ENCODE measurements at regions not wholly inside any gene's neighbourhood (a gene's known extent, or its start where the extent isn't known, plus 50 kb on each side); places are given as distances from the start of the nearest gene placed in this dataset.

GRCh38 chr12:107552263-107552662 lies 133.3 kb upstream of the PWP1 start:
- WGBS (ENCODE audit: low lambda C conversion rate) = 77% methylated on average over 4 of the region's 4 CpGs
- Histone ChIP-seq H3K4me1 (ENCODE audit: insufficient read depth, low read length) (peaks cover 8% of the 10 kb centered on the region; the same call in 1 of the 2 replicates), H3K27ac (ENCODE audit: extremely low read length, insufficient read depth, low read length) (no peak overlapping the region), H3K4me2 (ENCODE audit: low read depth, low read length) (no peak overlapping the region), H3K9ac (ENCODE audit: insufficient read depth, low read depth, low read length) (no peak overlapping the region), H3K79me2 (ENCODE audit: insufficient read depth, low read length) (no peaks in the 10 kb centered on the region), H3K27me3 (ENCODE audit: control insufficient read depth in 1 of 2, insufficient read depth in 2 of 2, low read length in 2 of 2) (no peaks in the 10 kb centered on the region; a peak in 1 of 5 replicates), H4K20me1 (ENCODE audit: insufficient read depth, low read length) (no peaks in the 10 kb centered on the region), H3K36me3 (replicated peaks in 1 of 2; ENCODE audit: control insufficient read depth in 1 of 2, insufficient read depth in 2 of 2, low read length in 2 of 2) (no peaks in the 10 kb centered on the region; a peak in 1 of 5 replicates), H3K9me3 (ENCODE audit: low read length) (no peaks in the 10 kb centered on the region), H2AFZ (ENCODE audit: low read length) (no peak overlapping the region), H3K4me3 (replicated peaks in 1 of 3; ENCODE audit: insufficient read depth in 1 of 3, low read depth in 2 of 3, low read length in 3 of 3) (no peak overlapping the region)
- DNase-seq (ENCODE audit: low spot score) = no peak
- TF ChIP-seq, protein P1, sequence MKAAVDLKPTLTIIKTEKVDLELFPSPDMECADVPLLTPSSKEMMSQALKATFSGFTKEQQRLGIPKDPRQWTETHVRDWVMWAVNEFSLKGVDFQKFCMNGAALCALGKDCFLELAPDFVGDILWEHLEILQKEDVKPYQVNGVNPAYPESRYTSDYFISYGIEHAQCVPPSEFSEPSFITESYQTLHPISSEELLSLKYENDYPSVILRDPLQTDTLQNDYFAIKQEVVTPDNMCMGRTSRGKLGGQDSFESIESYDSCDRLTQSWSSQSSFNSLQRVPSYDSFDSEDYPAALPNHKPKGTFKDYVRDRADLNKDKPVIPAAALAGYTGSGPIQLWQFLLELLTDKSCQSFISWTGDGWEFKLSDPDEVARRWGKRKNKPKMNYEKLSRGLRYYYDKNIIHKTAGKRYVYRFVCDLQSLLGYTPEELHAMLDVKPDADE (CRISPR knock-in tag; IDR thresholded peaks at IDR 0.05) = no peak
- peak; percentile 62; the same call in 1 of the 2 replicates for TF ChIP-seq SRF (IDR thresholded peaks at IDR 0.05; ENCODE audit: low read depth, low read length)
- in situ Hi-C loops (cut with HindIII; ENCODE audit: extremely low pct_ligation_motif_present, low pct_unique_long_range_greater_than_20kb) = no loop called here
- no peak for FAIRE-seq
- no peak for ATAC-seq
- CTCF ChIA-PET (ENCODE audit: low intra/inter-chr PET ratio, low total read pairs) = no interaction called here
- no TSS peak for BruUV-seq (replicated peaks)
- intact Hi-C loops (cut with micrococcal nuclease; ENCODE audit: unreplicated experiment) = no loop called here
- POLR2A ChIA-PET = no interaction called here

DNA sequence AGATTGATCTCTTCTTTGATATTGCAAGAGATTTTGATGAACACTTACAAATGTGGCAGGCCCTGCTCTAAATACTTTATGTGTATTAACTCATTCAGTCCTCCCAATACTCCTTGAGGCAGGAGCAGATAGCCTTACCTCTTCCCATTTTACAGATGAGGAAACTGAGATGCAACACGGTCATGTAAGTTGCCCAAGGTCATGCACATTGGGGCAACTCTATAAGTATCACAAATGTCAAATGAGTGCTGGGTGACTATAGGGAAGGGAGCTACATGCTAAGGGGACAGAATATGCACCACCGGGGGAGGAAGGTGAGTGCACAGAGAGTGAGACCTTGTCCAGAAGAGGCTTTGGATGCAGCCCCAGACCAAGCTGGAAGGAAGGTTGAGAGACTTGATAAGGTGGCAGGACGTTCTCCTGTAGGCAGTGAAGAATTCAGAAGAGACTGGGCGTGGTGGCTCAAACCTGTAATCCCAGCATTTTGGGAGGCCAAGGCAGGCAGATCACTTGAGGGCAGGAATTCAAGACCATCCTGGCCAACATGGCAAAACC lies 132.3 kb upstream of the PWP1 start:
- BruUV-seq (replicated peaks) = no TSS peak
- TF ChIP-seq, protein P2, sequence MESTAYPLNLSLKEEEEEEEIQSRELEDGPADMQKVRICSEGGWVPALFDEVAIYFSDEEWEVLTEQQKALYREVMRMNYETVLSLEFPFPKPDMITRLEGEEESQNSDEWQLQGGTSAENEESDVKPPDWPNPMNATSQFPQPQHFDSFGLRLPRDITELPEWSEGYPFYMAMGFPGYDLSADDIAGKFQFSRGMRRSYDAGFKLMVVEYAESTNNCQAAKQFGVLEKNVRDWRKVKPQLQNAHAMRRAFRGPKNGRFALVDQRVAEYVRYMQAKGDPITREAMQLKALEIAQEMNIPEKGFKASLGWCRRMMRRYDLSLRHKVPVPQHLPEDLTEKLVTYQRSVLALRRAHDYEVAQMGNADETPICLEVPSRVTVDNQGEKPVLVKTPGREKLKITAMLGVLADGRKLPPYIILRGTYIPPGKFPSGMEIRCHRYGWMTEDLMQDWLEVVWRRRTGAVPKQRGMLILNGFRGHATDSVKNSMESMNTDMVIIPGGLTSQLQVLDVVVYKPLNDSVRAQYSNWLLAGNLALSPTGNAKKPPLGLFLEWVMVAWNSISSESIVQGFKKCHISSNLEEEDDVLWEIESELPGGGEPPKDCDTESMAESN (CRISPR knock-in tag; conservative IDR thresholded peaks at IDR 0.05) = no peak
- peak; percentile 63 for TF ChIP-seq ZNF629 (CRISPR knock-in tag; conservative IDR thresholded peaks at IDR 0.05)
- TF ChIP-seq TRIM24 (CRISPR knock-in tag; IDR thresholded peaks at IDR 0.05) = no peak
- TF ChIP-seq, protein P3, sequence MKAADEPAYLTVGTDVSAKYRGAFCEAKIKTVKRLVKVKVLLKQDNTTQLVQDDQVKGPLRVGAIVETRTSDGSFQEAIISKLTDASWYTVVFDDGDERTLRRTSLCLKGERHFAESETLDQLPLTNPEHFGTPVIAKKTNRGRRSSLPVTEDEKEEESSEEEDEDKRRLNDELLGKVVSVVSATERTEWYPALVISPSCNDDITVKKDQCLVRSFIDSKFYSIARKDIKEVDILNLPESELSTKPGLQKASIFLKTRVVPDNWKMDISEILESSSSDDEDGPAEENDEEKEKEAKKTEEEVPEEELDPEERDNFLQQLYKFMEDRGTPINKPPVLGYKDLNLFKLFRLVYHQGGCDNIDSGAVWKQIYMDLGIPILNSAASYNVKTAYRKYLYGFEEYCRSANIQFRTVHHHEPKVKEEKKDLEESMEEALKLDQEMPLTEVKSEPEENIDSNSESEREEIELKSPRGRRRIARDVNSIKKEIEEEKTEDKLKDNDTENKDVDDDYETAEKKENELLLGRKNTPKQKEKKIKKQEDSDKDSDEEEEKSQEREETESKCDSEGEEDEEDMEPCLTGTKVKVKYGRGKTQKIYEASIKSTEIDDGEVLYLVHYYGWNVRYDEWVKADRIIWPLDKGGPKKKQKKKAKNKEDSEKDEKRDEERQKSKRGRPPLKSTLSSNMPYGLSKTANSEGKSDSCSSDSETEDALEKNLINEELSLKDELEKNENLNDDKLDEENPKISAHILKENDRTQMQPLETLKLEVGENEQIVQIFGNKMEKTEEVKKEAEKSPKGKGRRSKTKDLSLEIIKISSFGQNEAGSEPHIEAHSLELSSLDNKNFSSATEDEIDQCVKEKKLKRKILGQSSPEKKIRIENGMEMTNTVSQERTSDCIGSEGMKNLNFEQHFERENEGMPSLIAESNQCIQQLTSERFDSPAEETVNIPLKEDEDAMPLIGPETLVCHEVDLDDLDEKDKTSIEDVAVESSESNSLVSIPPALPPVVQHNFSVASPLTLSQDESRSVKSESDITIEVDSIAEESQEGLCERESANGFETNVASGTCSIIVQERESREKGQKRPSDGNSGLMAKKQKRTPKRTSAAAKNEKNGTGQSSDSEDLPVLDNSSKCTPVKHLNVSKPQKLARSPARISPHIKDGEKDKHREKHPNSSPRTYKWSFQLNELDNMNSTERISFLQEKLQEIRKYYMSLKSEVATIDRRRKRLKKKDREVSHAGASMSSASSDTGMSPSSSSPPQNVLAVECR (CRISPR knock-in tag; IDR thresholded peaks at IDR 0.05; ENCODE audit: borderline replicate concordance) = no peak
- no peak for TF ChIP-seq ZNF101 (CRISPR knock-in tag; IDR thresholded peaks at IDR 0.05; ENCODE audit: borderline replicate concordance, low read depth)
- no peak for TF ChIP-seq KDM6A (CRISPR knock-in tag; IDR thresholded peaks at IDR 0.05; ENCODE audit: low read depth)
- no peak for TF ChIP-seq ZNF44 (CRISPR knock-in tag; IDR thresholded peaks at IDR 0.05)
- no peak for TF ChIP-seq FIP1L1 (IDR thresholded peaks at IDR 0.05; ENCODE audit: borderline replicate concordance, insufficient read depth, low read depth, low read length)
- no peak for TF ChIP-seq REXO4 (CRISPR knock-in tag; IDR thresholded peaks at IDR 0.05; ENCODE audit: borderline replicate concordance)
- Histone ChIP-seq H3K4me2 (ENCODE audit: low read depth, low read length) (no peak overlapping the region), H3K36me3 (replicated peaks in 1 of 2; ENCODE audit: control insufficient read depth in 1 of 2, insufficient read depth in 2 of 2, low read length in 2 of 2) (no peaks in the 10 kb centered on the region; a peak in 1 of 5 replicates), H3K27me3 (ENCODE audit: control insufficient read depth in 1 of 2, insufficient read depth in 2 of 2, low read length in 2 of 2) (no peaks in the 10 kb centered on the region; a peak in 1 of 5 replicates), H3K4me3 (replicated peaks in 1 of 3; ENCODE audit: insufficient read depth in 1 of 3, low read depth in 2 of 3, low read length in 3 of 3) (no peak overlapping the region), H3K9me3 (ENCODE audit: low read length) (no peaks in the 10 kb centered on the region), H4K20me1 (ENCODE audit: insufficient read depth, low read length) (no peaks in the 10 kb centered on the region), H3K9ac (ENCODE audit: insufficient read depth, low read depth, low read length) (no peak overlapping the region), H2AFZ (ENCODE audit: low read length) (no peak overlapping the region), H3K4me1 (ENCODE audit: insufficient read depth, low read length) (peaks cover 16% of the 10 kb centered on the region), H3K79me2 (ENCODE audit: insufficient read depth, low read length) (no peaks in the 10 kb centered on the region), H3K27ac (ENCODE audit: extremely low read length, insufficient read depth, low read length) (no peak overlapping the region)
- CTCF ChIA-PET (ENCODE audit: low intra/inter-chr PET ratio, low total read pairs) = no interaction called here
- no peak for DNase-seq (ENCODE audit: low spot score)
- no peak for FAIRE-seq
- POLR2A ChIA-PET = no interaction called here
- ATAC-seq = no peak
- intact Hi-C loops (cut with micrococcal nuclease; ENCODE audit: unreplicated experiment) (no loop called here), in situ Hi-C loops (cut with HindIII; ENCODE audit: extremely low pct_ligation_motif_present, low pct_unique_long_range_greater_than_20kb) (no loop called here)
- 62% methylated on average over 4 of the region's 4 CpGs for WGBS (ENCODE audit: low lambda C conversion rate)
